SU-DHL-6 (cell line): ENCODE measurements at regions not wholly inside any gene's neighbourhood (a gene's known extent, or its start where the extent isn't known, plus 50 kb on each side); places are given as distances from the start of the nearest gene placed in this dataset.

Source experiments
- H2AFZ ChIP-seq: fragments of 200-600 bp; sonication (generic); 2 replicates; pipeline ENCODE4 v1.6.1; 2014; ENCODE audit warnings: low read depth, mild to moderate bottlenecking, moderate library complexity, mixed read lengths, antibody characterized with exemption, low read length; ENCODE audit not compliant: severe bottlenecking
- H3F3A ChIP-seq: fragments of 200-600 bp; shearing (Covaris generic); 2 replicates; pipeline ENCODE4 v1.6.0; 2016; ENCODE audit warnings: antibody characterized with exemption, mild to moderate bottlenecking; ENCODE audit not compliant: insufficient read depth
- H3K27ac ChIP-seq: fragments of 200-600 bp; sonication (generic); 2 replicates; pipeline ENCODE4 v1.5.1; 2016; ENCODE audit warnings: low read depth, mild to moderate bottlenecking, low read length, moderate library complexity, mixed read lengths
- H3K27me3 ChIP-seq: fragments of 200-600 bp; sonication (generic), shearing (Covaris generic); 2 replicates; pipeline ENCODE4 v1.6.0; 2014; ENCODE audit warnings: mild to moderate bottlenecking, low read length
- H3K36me3 ChIP-seq: fragments of 200-600 bp; sonication (generic); 2 replicates; pipeline ENCODE4 v1.6.1; 2014; ENCODE audit warnings: mild to moderate bottlenecking, low read length, mixed read lengths
- H3K4me2 ChIP-seq: fragments of 300-600, 200-600 bp; shearing (Covaris generic), sonication (generic); 2 replicates; pipeline ENCODE4 v1.6.0; 2014; ENCODE audit warnings: low read length, low read depth, mild to moderate bottlenecking; ENCODE audit not compliant: poor library complexity, severe bottlenecking
- H3K4me3 ChIP-seq: fragments of 200-600 bp; sonication (generic); 2 replicates; pipeline ENCODE4 v1.5.1; 2014; ENCODE audit warnings: antibody characterized with exemption, low read length, mild to moderate bottlenecking, mixed read lengths; ENCODE audit not compliant: insufficient read depth, poor library complexity, severe bottlenecking
- H3K79me2 ChIP-seq: fragments of 200-600 bp; sonication (generic); 2 replicates; pipeline ENCODE4 v1.6.1; 2014; ENCODE audit warnings: mild to moderate bottlenecking, low read length, moderate library complexity; ENCODE audit not compliant: insufficient read depth
- H3K9ac ChIP-seq: fragments of 200-600 bp; sonication (generic); 2 replicates; pipeline ENCODE4 v1.7.0; 2014; ENCODE audit warnings: mild to moderate bottlenecking, low read length
- H3K9me2 ChIP-seq: fragments of 200-600 bp; sonication (generic); replicated peaks from 2 replicates; pipeline ENCODE4 v1.6.1; 2014; ENCODE audit warnings: low read length; ENCODE audit not compliant: insufficient read depth
- H3K9me3 ChIP-seq: fragments of 200-600 bp; sonication (generic); 2 replicates; pipeline ENCODE4 v1.6.1; 2014; ENCODE audit warnings: low read length, mixed read lengths; ENCODE audit not compliant: insufficient read depth
- H4K20me1 ChIP-seq: fragments of 200-600 bp; sonication (generic); 2 replicates; pipeline ENCODE4 v1.6.1; 2014; ENCODE audit warnings: low read depth, mild to moderate bottlenecking, antibody characterized with exemption, low read length, moderate library complexity, mixed read lengths
- CTCF ChIP-seq: fragments of 200-600 bp; sonication (generic); IDR thresholded peaks from one replicate; pipeline ENCODE4 v1.5.1; 2017; ENCODE audit warnings: antibody characterized with exemption, mild to moderate bottlenecking, low read length, moderate library complexity; ENCODE audit not compliant: insufficient read depth, poor library complexity, severe bottlenecking
- EZH2phosphoT487 ChIP-seq: fragments of 200-600 bp; sonication (generic), shearing (Covaris generic); conservative IDR thresholded peaks from 2 replicates; pipeline ENCODE4 v1.6.1; 2018; ENCODE audit warnings: mild to moderate bottlenecking, antibody characterized with exemption, low read length, moderate library complexity, mixed read lengths

- TF ChIP-seq CTCF (no peak), EZH2phosphoT487 (no peak)
- Histone ChIP-seq H3K79me2 (no peaks in the 10 kb centered on the region), H3K4me2 (no peak overlapping the region), H3K4me3 (no peak overlapping the region), H2AFZ (no peak overlapping the region), H3K9ac (no peak overlapping the region), H3K27ac (no peak overlapping the region), H3K9me2 (no peaks in the 10 kb centered on the region), H3F3A (no peaks in the 10 kb centered on the region), H4K20me1 (no peaks in the 10 kb centered on the region), H3K36me3 (no peaks in the 10 kb centered on the region), H3K9me3 (no peaks in the 10 kb centered on the region), H3K27me3 (no peaks in the 10 kb centered on the region)
These were observed 139.8 kb upstream of the SRRM4 start for GRCh38 chr12:118841588-118841987.

- Histone ChIP-seq H3F3A (no peaks in the 10 kb centered on the region), H3K79me2 (no peaks in the 10 kb centered on the region), H3K4me2 (no peak overlapping the region), H3K9ac (no peak overlapping the region), H3K36me3 (no peaks in the 10 kb centered on the region), H3K9me3 (no peaks in the 10 kb centered on the region), H3K27me3 (no peaks in the 10 kb centered on the region), H3K27ac (no peak overlapping the region), H4K20me1 (no peaks in the 10 kb centered on the region), H2AFZ (no peak overlapping the region), H3K4me3 (no peak overlapping the region), H3K9me2 (no peaks in the 10 kb centered on the region)
- TF ChIP-seq EZH2phosphoT487 (no peak), CTCF (no peak)
These were observed 138.5 kb upstream of the SRRM4 start for GRCh38 chr12:118842866-118843265.

- Histone ChIP-seq H3F3A (no peaks in the 10 kb centered on the region), H3K27me3 (no peaks in the 10 kb centered on the region), H3K4me3 (no peak overlapping the region), H4K20me1 (no peaks in the 10 kb centered on the region), H3K27ac (no peak overlapping the region), H3K9me2 (no peaks in the 10 kb centered on the region), H3K9ac (no peak overlapping the region), H3K36me3 (no peaks in the 10 kb centered on the region), H2AFZ (no peak overlapping the region), H3K9me3 (no peaks in the 10 kb centered on the region), H3K79me2 (no peaks in the 10 kb centered on the region), H3K4me2 (no peak overlapping the region)
- TF ChIP-seq EZH2phosphoT487 (no peak), CTCF (no peak)
These were observed 134.9 kb upstream of the SRRM4 start for GRCh38 chr12:118846416-118846815.
